GM12891 (cell line): ENCODE measurements at regions not wholly inside any gene's neighbourhood (a gene's known extent, or its start where the extent isn't known, plus 50 kb on each side); places are given as distances from the start of the nearest gene placed in this dataset.

Source experiments
- PAX5 ChIP-seq: IDR thresholded peaks from 2 replicates; pipeline ENCODE4 v1.6.1; 2011; ENCODE audit warnings: low read length, moderate library complexity, mild to moderate bottlenecking; ENCODE audit not compliant: insufficient read depth, severe bottlenecking
- POLR2A ChIP-seq: IDR thresholded peaks from 2 replicates; pipeline ENCODE4 v1.6.1; 2011; ENCODE audit warnings: low read depth, low read length, control low read depth
- POLR2AphosphoS5 ChIP-seq: IDR thresholded peaks from 2 replicates; pipeline ENCODE4 v1.6.1; 2011; ENCODE audit warnings: low read depth, low read length, control low read depth
- SPI1 ChIP-seq: IDR thresholded peaks from 2 replicates; pipeline ENCODE4 v1.6.1; 2011; ENCODE audit warnings: low read depth, low read length, control low read depth
- TAF1 ChIP-seq: IDR thresholded peaks from 2 replicates; pipeline ENCODE4 v1.6.1; 2011; ENCODE audit warnings: low read depth, low read length, control low read depth

GRCh38 chr2:16281451-16282335, 341.3 kb downstream of the MYCN start:
- no peak for TF ChIP-seq POLR2AphosphoS5
- no peak for TF ChIP-seq TAF1
- no peak for TF ChIP-seq POLR2A
- no peak for TF ChIP-seq SPI1
- TF ChIP-seq PAX5 = no peak
